K562 (cell line): ENCODE measurements at regions not wholly inside any gene's neighbourhood (a gene's known extent, or its start where the extent isn't known, plus 50 kb on each side); places are given as distances from the start of the nearest gene placed in this dataset.

Experiments used
- ATAC-seq: fragments of 200-7000 bp; cut with Tn5 transposase; 3 replicates; pipeline ENCODE4 v1.9.1; 2020; ENCODE audit warnings: moderate library complexity
- BruUV-seq: library from RNA; stranded (reverse); fragments of 400-500 nt; replicated peaks from 2 replicates; lab custom pipeline; 2021; lab: Mats Ljungman, UMichigan
- CTCF ChIA-PET: fragments of 300-600 bp; formaldehyde crosslinking; extraction: SDS; loops from one replicate; lab custom pipeline; 2021; ENCODE audit warnings: low intra/inter-chr PET ratio; lab: Yijun Ruan, JAX
- POLR2A ChIA-PET: fragments of 300-600, 350-650 bp; sonication (Branson Sonifier 250); formaldehyde crosslinking; extraction: SDS; loops from one replicate; lab custom pipeline; 2021; ENCODE audit warnings: antibody characterized with exemption, inconsistent platforms; lab: Yijun Ruan, JAX
- DNase-seq, 4 experiments: peaks; one replicate each; pipeline versions ENCODE4 v3.0.0 to v3.0.0-alpha.2; 2011 to 2018; ENCODE audit warnings: low spot score in 3 of 4, mixed read lengths in 3 of 4; ENCODE audit errors: extremely low read depth in 1 of 4
- FAIRE-seq: peaks from 2 replicates; lab custom pipeline; 2011; peaks lifted over from hg19 to GRCh38; lab: Jason Lieb, UNC
- H2AFZ ChIP-seq: 2 replicates; pipeline ENCODE4 v1.6.0; 2011; ENCODE audit warnings: low read depth, low read length, control low read depth, inconsistent platforms
- H3K27ac ChIP-seq: fragments of 200-600 bp; 3 replicates; pipeline ENCODE4 v1.8.0; 2011; ENCODE audit warnings: low read depth, mild to moderate bottlenecking, control low read depth, inconsistent platforms, low read length, moderate library complexity, mixed read lengths; ENCODE audit errors: extremely low read depth
- H3K27me3 ChIP-seq, 2 experiments: fragments of 300-600 bp in 1 of 2; 2 replicates in 1 of 2; 3 replicates in 1 of 2; pipeline versions ENCODE4 v1.6.0 to v1.8.0; 2011; ENCODE audit warnings: inconsistent platforms in 2 of 2, low read length in 2 of 2, mild to moderate bottlenecking in 1 of 2, mixed read lengths in 1 of 2, moderate library complexity in 1 of 2; ENCODE audit not compliant: control insufficient read depth in 2 of 2, insufficient read depth in 2 of 2
- H3K36me3 ChIP-seq: fragments of 300-600 bp; 3 replicates; pipeline ENCODE4 v1.8.0; 2011; ENCODE audit warnings: mild to moderate bottlenecking, low read length, inconsistent platforms; ENCODE audit not compliant: control insufficient read depth, insufficient read depth
- H3K4me1 ChIP-seq, 2 experiments: fragments of 200-600 bp in 1 of 2; replicated peaks in 1 of 2; 2 replicates in 1 of 2; 3 replicates in 1 of 2; pipeline versions ENCODE4 v1.5.1 to v1.8.0; 2011; ENCODE audit warnings: inconsistent platforms in 2 of 2, low read length in 2 of 2, mild to moderate bottlenecking in 1 of 2, mixed read lengths in 1 of 2, moderate library complexity in 1 of 2; ENCODE audit not compliant: control insufficient read depth in 2 of 2, insufficient read depth in 2 of 2
- H3K4me2 ChIP-seq: 2 replicates; pipeline ENCODE4 v1.6.1; 2011; ENCODE audit warnings: low read length, control low read depth, inconsistent platforms, mixed read lengths; ENCODE audit not compliant: insufficient read depth
- H3K4me3 ChIP-seq: fragments of 200-600 bp; sonication (generic), shearing (Covaris generic); 2 replicates; pipeline ENCODE4 v1.5.1; 2016; ENCODE audit warnings: control low read depth, inconsistent platforms
- H3K79me2 ChIP-seq: fragments of 200-600 bp; 3 replicates; pipeline ENCODE4 v1.8.0; 2011; ENCODE audit warnings: low read length, inconsistent platforms; ENCODE audit not compliant: control insufficient read depth, insufficient read depth
- H3K9ac ChIP-seq, 2 experiments: 2 replicates each; pipeline versions ENCODE4 v1.6.0 to v1.6.1; 2011; ENCODE audit warnings: low read depth in 2 of 2, low read length in 2 of 2, control low read depth in 1 of 2, inconsistent platforms in 1 of 2, mild to moderate bottlenecking in 1 of 2, mixed read lengths in 1 of 2; ENCODE audit not compliant: insufficient read depth in 1 of 2
- H3K9me1 ChIP-seq: one replicate; pipeline ENCODE4 v1.6.0; 2011; ENCODE audit warnings: inconsistent platforms, mild to moderate bottlenecking, low read length, moderate library complexity; ENCODE audit not compliant: control insufficient read depth, insufficient read depth
- H3K9me3 ChIP-seq: replicated peaks from 2 replicates; pipeline ENCODE4 v1.5.1; 2011; ENCODE audit warnings: low read depth, low read length, inconsistent platforms; ENCODE audit not compliant: control insufficient read depth, insufficient read depth
- H4K20me1 ChIP-seq: replicated peaks from 2 replicates; pipeline ENCODE4 v1.6.1; 2011; ENCODE audit warnings: low read length, inconsistent platforms, mixed read lengths; ENCODE audit not compliant: control insufficient read depth, insufficient read depth
- CREBBP ChIP-seq: IDR thresholded peaks from one replicate; pipeline ENCODE4 v1.6.1; 2012; ENCODE audit warnings: low read depth, mild to moderate bottlenecking, control low read depth, inconsistent platforms, low read length
- KAT2B ChIP-seq: IDR thresholded peaks from one replicate; pipeline ENCODE4 v1.6.1; 2012; ENCODE audit warnings: low read depth, mild to moderate bottlenecking, control low read depth, inconsistent platforms, low read length, moderate library complexity
- KLF13 ChIP-seq: fragments of 450-650 bp; IDR thresholded peaks from 2 replicates; pipeline ENCODE4 v1.6.1; 2016; ENCODE audit warnings: missing genetic modification characterization, low read depth, mild to moderate bottlenecking, missing compliant biosample characterization, moderate library complexity, borderline replicate concordance
- ZBED1 ChIP-seq: IDR thresholded peaks from 2 replicates; pipeline ENCODE4 v1.6.1; 2014
- WGBS: fragments of 100-300 bp; shearing (Covaris generic); methylation state at CpG from one replicate; pipeline ENCODE4 v1.1.6; 2016; ENCODE audit warnings: low coverage, mixed read lengths; ENCODE audit not compliant: insufficient coverage; ENCODE audit errors: missing lambda C conversion rate; 5-methylcytosine and 5-hydroxymethylcytosine counted together
- in situ Hi-C: fragments of 300-500 bp; cut with MboI; formaldehyde crosslinking; loops from 4 replicates; pipeline ENCODE4 v1.15.0; 2018; ENCODE audit warnings: inconsistent platforms, mixed read lengths
- intact Hi-C: fragments of 100-400 bp; cut with micrococcal nuclease; formaldehyde crosslinking; loops from 2 replicates; pipeline ENCODE4 v1.14.2; 2022
- TF ChIP-seq, protein P1 (sequence below): fragments of 150-350 bp; conservative IDR thresholded peaks from 2 replicates; pipeline ENCODE4 v1.6.1; 2014; ENCODE audit warnings: low read length
- TF ChIP-seq, protein P2 (sequence below): sonication (generic); formaldehyde crosslinking; IDR thresholded peaks from 2 replicates; pipeline ENCODE4 v1.4.0; 2020; ENCODE audit warnings: mild to moderate bottlenecking, missing genetic modification reagents
- TF ChIP-seq, protein P3 (sequence below): fragments of 250-450 bp; sonication (Bioruptor Pico); IDR thresholded peaks from 2 replicates; pipeline ENCODE4 v1.4.0; 2020; ENCODE audit warnings: mild to moderate bottlenecking, moderate library complexity, borderline replicate concordance

DNA sequence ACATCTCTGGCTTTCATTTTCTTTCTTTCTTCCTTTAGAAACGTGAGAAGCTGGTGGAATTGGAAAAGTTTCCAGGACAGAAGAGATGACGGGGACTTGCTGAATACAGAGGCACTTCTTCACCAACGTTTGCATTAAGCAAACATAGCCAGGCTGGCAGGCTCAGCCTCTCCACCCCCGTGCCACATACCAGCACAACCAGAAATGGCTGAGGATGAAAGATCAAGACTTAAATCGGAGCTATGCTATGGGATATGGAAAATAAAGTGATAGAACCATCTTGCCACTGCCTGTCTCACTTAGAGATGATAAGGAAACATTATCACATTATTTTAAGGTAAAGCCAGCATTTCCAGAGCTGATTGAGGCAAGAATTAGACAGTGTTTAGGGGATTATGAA is 483.3 kb downstream of the BCL11A start:
- in situ Hi-C loops (no loop called here), intact Hi-C loops (no loop called here)
- no TSS peak for BruUV-seq
- ATAC-seq (no peak), DNase-seq (no peak), FAIRE-seq (no peak)
- Histone ChIP-seq H3K4me2 (no peak overlapping the region), H4K20me1 (no peaks in the 10 kb centered on the region), H3K79me2 (no peaks in the 10 kb centered on the region), H3K9ac (no peak overlapping the region), H2AFZ (no peak overlapping the region), H3K4me3 (no peak overlapping the region), H3K9me1 (no peaks in the 10 kb centered on the region), H3K27ac (no peak overlapping the region), H3K9me3 (no peaks in the 10 kb centered on the region), H3K4me1 (no peaks in the 10 kb centered on the region), H3K36me3 (no peaks in the 10 kb centered on the region), H3K27me3 (peaks cover 3 to 4% of the 10 kb centered on the region in 2 experiments; a peak in 2 of 5 replicates)
- WGBS, result 0% methylated on average over 5 of the region's 5 CpGs
- ChIA-PET CTCF (no interaction called here), POLR2A (no interaction called here)
- TF ChIP-seq, protein P1, sequence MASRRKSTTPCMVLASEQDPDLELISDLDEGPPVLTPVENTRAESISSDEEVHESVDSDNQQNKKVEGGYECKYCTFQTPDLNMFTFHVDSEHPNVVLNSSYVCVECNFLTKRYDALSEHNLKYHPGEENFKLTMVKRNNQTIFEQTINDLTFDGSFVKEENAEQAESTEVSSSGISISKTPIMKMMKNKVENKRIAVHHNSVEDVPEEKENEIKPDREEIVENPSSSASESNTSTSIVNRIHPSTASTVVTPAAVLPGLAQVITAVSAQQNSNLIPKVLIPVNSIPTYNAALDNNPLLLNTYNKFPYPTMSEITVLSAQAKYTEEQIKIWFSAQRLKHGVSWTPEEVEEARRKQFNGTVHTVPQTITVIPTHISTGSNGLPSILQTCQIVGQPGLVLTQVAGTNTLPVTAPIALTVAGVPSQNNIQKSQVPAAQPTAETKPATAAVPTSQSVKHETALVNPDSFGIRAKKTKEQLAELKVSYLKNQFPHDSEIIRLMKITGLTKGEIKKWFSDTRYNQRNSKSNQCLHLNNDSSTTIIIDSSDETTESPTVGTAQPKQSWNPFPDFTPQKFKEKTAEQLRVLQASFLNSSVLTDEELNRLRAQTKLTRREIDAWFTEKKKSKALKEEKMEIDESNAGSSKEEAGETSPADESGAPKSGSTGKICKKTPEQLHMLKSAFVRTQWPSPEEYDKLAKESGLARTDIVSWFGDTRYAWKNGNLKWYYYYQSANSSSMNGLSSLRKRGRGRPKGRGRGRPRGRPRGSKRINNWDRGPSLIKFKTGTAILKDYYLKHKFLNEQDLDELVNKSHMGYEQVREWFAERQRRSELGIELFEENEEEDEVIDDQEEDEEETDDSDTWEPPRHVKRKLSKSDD, result no peak
- TF ChIP-seq, protein P2, sequence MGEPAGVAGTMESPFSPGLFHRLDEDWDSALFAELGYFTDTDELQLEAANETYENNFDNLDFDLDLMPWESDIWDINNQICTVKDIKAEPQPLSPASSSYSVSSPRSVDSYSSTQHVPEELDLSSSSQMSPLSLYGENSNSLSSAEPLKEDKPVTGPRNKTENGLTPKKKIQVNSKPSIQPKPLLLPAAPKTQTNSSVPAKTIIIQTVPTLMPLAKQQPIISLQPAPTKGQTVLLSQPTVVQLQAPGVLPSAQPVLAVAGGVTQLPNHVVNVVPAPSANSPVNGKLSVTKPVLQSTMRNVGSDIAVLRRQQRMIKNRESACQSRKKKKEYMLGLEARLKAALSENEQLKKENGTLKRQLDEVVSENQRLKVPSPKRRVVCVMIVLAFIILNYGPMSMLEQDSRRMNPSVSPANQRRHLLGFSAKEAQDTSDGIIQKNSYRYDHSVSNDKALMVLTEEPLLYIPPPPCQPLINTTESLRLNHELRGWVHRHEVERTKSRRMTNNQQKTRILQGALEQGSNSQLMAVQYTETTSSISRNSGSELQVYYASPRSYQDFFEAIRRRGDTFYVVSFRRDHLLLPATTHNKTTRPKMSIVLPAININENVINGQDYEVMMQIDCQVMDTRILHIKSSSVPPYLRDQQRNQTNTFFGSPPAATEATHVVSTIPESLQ (CRISPR knock-in tag), result no peak
- TF ChIP-seq KLF13 (tag) (no peak), CREBBP (no peak), ZBED1 (no peak), KAT2B (no peak)
- TF ChIP-seq, protein P3, sequence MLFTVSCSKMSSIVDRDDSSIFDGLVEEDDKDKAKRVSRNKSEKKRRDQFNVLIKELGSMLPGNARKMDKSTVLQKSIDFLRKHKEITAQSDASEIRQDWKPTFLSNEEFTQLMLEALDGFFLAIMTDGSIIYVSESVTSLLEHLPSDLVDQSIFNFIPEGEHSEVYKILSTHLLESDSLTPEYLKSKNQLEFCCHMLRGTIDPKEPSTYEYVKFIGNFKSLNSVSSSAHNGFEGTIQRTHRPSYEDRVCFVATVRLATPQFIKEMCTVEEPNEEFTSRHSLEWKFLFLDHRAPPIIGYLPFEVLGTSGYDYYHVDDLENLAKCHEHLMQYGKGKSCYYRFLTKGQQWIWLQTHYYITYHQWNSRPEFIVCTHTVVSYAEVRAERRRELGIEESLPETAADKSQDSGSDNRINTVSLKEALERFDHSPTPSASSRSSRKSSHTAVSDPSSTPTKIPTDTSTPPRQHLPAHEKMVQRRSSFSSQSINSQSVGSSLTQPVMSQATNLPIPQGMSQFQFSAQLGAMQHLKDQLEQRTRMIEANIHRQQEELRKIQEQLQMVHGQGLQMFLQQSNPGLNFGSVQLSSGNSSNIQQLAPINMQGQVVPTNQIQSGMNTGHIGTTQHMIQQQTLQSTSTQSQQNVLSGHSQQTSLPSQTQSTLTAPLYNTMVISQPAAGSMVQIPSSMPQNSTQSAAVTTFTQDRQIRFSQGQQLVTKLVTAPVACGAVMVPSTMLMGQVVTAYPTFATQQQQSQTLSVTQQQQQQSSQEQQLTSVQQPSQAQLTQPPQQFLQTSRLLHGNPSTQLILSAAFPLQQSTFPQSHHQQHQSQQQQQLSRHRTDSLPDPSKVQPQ (CRISPR knock-in tag), result no peak
